Jurkat, Clone E6-1 (cell line): ENCODE measurements at regions not wholly inside any gene's neighbourhood (a gene's known extent, or its start where the extent isn't known, plus 50 kb on each side); places are given as distances from the start of the nearest gene placed in this dataset.
A peak's percentile ranks its signal among the peaks of the same experiment; 100 is the strongest.
"Not testable (repeated sequence)": the region's sequence is repeated elsewhere in the genome, so short reads cannot be mapped to it uniquely, and the experiment has no call there.

Experiments used
- DNase-seq: peaks from one replicate; pipeline ENCODE4 v3.0.0-alpha.2; 2011; ENCODE audit warnings: low read depth, low spot score
- H3K4me3 ChIP-seq: 2 replicates; pipeline ENCODE4 v1.5.1; 2011; ENCODE audit warnings: mild to moderate bottlenecking, low read length, control low read depth, moderate library complexity

- no peak overlapping the region for H3K4me3 ChIP-seq
- no peak for DNase-seq
Measured at GRCh38 chr13:81117416-81117815, 776.5 kb upstream of the SPRY2 start.

GRCh38 chr13:81116461-81117282 lies 775.7 kb upstream of the SPRY2 start:
- DNase-seq: no peak
- H3K4me3 ChIP-seq: peak overlapping the region; percentile 8; the same call in 1 of the 2 replicates

- DNase-seq: no peak
- no peak overlapping the region for H3K4me3 ChIP-seq
Measured at GRCh38 chr13:81109026-81109425, 768.1 kb upstream of the SPRY2 start.

DNA sequence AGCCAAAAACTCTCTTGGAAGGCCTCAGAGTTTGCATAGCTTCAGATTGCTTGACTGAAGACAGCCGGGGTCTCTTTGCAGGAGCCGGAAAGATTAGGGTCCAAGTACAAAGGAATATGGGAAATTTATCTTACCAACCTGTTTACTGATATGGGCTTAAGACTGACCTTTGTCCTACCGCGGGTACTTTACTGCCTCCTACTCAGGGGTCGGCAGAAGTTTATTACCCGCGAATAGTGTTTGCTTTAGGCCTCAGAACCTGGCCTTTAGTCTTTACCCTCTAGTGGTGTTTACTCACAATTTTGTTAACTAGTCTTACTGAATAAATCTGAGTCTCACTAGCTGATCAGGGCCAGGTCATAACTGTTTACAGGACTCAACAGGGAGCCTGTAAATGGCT lies 765.4 kb upstream of the SPRY2 start:
- DNase-seq: no peak
- no peak overlapping the region for H3K4me3 ChIP-seq

- DNase-seq: no peak
- no peak overlapping the region for H3K4me3 ChIP-seq
Measured at GRCh38 chr13:81104035-81104715, 763.2 kb upstream of the SPRY2 start.

- not testable (repeated sequence) for DNase-seq, H3K4me3 ChIP-seq
Measured at GRCh38 chr13:81102066-81102465, 761.1 kb upstream of the SPRY2 start.

GRCh38 chr13:81089371-81090157 lies 748.6 kb upstream of the SPRY2 start:
- no peak for DNase-seq
- no peak overlapping the region for H3K4me3 ChIP-seq

DNA sequence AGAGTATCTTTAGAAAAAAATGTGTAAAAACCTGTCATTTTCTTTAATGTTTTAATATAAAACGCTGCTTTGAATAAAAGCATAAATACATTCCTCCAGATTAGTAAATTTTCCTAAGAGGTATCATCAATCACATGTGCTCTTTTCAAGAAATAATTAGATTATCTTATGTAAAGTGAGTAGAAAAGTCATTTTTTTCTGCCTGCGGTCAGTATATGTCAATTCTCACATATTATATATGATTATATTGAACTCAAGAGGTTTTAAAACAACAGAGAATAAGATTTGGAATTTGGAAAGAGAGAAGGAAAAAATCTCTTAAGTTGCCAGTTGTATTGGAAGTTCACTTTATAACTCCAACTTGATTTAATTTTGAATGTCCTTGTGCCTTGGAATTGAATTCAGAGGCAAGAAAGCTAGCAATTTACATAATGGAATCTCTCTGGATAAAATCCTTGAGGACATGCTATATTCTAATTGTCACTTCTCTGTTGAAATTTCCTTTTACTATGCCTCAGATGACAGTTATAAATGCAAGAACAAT lies 740.1 kb upstream of the SPRY2 start:
- H3K4me3 ChIP-seq: no peak overlapping the region

DNA sequence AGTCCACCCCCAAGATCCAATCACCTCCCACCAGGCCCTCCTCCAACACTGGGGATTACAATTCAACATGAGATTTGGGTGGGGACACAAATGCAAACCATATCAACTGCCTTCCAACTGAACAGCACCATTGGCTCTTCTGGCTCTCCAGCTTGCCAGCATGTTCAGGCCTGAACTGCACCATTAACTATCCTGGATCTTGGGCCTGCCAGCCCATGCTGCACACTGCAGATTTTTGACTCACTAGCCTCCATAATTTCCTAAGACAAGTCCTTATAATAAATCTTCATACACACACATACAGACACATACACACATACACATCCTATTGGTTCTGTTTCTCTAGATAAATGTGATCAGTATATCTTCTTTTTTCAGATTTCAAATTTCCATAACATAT lies 737.1 kb upstream of the SPRY2 start:
- no peak overlapping the region for H3K4me3 ChIP-seq
- no peak for DNase-seq

More for the DNA sequence above, 740.1 kb upstream of the SPRY2 start:
- no peak for DNase-seq

- not testable (repeated sequence) for DNase-seq, H3K4me3 ChIP-seq
Measured at GRCh38 chr13:81069822-81070221, 728.9 kb upstream of the SPRY2 start.

- H3K4me3 ChIP-seq: no peak overlapping the region
- DNase-seq: no peak
Measured at GRCh38 chr13:81058916-81059290, 718.0 kb upstream of the SPRY2 start.

GRCh38 chr13:81058211-81058915 lies 717.4 kb upstream of the SPRY2 start:
- no peak for DNase-seq
- H3K4me3 ChIP-seq: no peak overlapping the region

- H3K4me3 ChIP-seq: no peak overlapping the region
- no peak for DNase-seq
Measured at GRCh38 chr13:81051873-81052272, 710.9 kb upstream of the SPRY2 start.

- no peak for DNase-seq
- H3K4me3 ChIP-seq: no peak overlapping the region
Measured at GRCh38 chr13:81048026-81048461, 707.1 kb upstream of the SPRY2 start.

DNA sequence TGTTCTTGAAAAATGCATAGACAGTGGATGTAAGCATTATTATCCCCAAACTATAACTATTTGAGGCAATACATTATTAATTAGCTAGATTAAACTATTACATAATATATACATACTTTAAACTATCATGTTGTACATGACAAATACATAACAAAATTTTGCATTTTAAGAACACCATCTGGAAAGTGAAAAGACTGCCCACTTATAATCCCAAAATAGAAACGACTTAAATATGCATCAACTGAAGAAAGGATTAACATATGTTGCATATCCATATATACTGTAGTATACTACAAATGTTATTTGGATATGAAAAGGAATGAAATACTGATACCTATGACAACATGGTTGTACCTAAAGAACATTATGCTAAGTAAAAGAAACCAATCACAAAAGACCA lies 700.8 kb upstream of the SPRY2 start:
- no peak for DNase-seq
- no peak overlapping the region for H3K4me3 ChIP-seq

DNA sequence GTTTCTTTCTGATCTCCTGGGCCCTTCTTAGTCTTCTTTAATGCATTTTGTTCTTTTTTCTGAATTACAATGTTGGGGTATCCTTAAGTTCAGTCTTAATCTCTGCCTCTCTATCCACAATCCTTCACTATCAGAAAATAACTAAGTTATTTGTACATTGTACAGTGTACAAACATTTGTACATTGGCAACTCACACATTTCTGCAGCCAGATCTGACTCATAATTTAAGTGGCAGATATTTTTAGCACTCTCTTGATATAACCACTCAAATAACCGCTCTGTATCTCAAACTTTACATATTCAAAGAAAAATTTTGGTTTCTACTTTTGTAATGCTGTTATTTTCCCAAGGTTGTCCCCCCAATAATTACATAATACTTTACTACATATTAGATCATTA lies 691.1 kb upstream of the SPRY2 start:
- H3K4me3 ChIP-seq: no peak overlapping the region
- DNase-seq: no peak

GRCh38 chr13:81025091-81025490 lies 684.2 kb upstream of the SPRY2 start:
- H3K4me3 ChIP-seq: no peak overlapping the region
- DNase-seq: no peak

DNA sequence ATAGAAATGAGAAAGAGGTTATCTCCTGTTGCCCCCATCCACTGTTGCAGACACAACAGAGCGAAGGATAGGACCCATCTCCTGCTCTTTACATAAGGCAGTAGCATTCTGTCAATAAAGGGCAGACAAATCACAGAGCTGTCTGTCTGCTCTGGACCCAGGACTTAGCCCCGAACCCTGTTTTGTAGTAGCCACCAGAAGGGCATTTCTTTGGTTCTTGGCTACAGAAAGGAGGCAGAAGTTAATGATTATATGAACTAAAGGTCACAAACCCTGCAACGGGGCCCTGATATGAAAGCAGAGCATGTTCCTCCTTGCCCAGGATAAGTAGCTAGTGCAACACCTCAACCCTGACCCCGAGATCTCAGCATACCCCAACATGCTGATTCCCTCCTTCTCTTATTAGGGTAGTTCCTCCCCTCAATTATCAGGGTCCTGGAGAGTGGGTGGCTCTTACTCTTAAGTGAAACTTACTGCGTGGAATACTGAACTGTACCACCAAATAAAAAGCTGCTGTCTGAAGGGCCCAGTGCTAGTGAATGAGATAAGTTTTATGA lies 680.4 kb upstream of the SPRY2 start:
- H3K4me3 ChIP-seq: no peak overlapping the region
- no peak for DNase-seq

DNA sequence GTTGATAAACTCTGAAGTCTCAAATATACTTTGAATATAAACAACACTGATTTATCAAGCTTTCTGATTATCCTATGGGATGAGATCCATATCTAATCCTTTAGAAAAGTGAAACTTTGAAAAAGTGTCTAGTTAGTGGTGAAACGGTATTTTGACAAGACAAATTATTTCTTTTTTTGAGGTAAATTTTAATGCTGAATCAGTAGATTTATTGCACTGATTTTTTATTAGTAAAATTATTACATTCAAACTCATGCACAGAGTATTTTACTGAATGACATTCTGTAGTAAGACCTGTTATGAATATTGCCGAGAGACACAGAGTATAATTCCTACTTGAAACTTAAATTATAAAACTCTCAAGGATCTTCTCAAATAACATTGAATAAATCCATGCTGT lies 679.1 kb upstream of the SPRY2 start:
- no peak for DNase-seq

More for the DNA sequence above, 679.1 kb upstream of the SPRY2 start:
- H3K4me3 ChIP-seq: no peak overlapping the region
